ENCODE measurements at regions not wholly inside any gene's neighbourhood (a gene's known extent, or its start where the extent isn't known, plus 50 kb on each side); places are given as distances from the start of the nearest gene placed in this dataset.
"Not testable (repeated sequence)": the region's sequence is repeated elsewhere in the genome, so short reads cannot be mapped to it uniquely, and the experiment has no call there.

GRCh38 chr3:180743813-180744590 lies 64.7 kb upstream of the CCDC39 start:
- DNase-seq (ENCODE audit: low read depth, low spot score), result no peak
- in situ Hi-C loops (cut with HindIII; ENCODE audit: low pct_unique_long_range_greater_than_20kb, low sequenced_read_pairs), result no loop called here

GRCh38 chr3:180747805-180748361 lies 68.6 kb upstream of the CCDC39 start:
- no peak for DNase-seq (ENCODE audit: low read depth, low spot score)
- in situ Hi-C loops (cut with HindIII; ENCODE audit: low pct_unique_long_range_greater_than_20kb, low sequenced_read_pairs), result no loop called here

GRCh38 chr3:180749322-180749721 lies 70.0 kb upstream of the CCDC39 start:
- in situ Hi-C loops (cut with HindIII; ENCODE audit: low pct_unique_long_range_greater_than_20kb, low sequenced_read_pairs), result no loop called here
- DNase-seq (ENCODE audit: low read depth, low spot score), result no peak

GRCh38 chr3:180749796-180750195 lies 70.5 kb upstream of the CCDC39 start:
- no peak for DNase-seq (ENCODE audit: low read depth, low spot score)
- in situ Hi-C loops (cut with HindIII; ENCODE audit: low pct_unique_long_range_greater_than_20kb, low sequenced_read_pairs), result no loop called here

GRCh38 chr3:180755556-180755955 lies 76.3 kb upstream of the CCDC39 start:
- DNase-seq (ENCODE audit: low read depth, low spot score), result no peak
- in situ Hi-C loops (cut with HindIII; ENCODE audit: low pct_unique_long_range_greater_than_20kb, low sequenced_read_pairs), result no loop called here

- DNase-seq (ENCODE audit: low read depth, low spot score), result peak; percentile 48
Measured at GRCh38 chr3:180762866-180763265, 83.6 kb upstream of the CCDC39 start.

GRCh38 chr3:180764481-180764880 lies 85.2 kb upstream of the CCDC39 start:
- in situ Hi-C loops (cut with HindIII; ENCODE audit: low pct_unique_long_range_greater_than_20kb, low sequenced_read_pairs), result no loop called here
- no peak for DNase-seq (ENCODE audit: low read depth, low spot score)

More at GRCh38 chr3:180762866-180763265, 83.6 kb upstream of the CCDC39 start:
- in situ Hi-C loops (cut with HindIII; ENCODE audit: low pct_unique_long_range_greater_than_20kb, low sequenced_read_pairs), result no loop called here

- in situ Hi-C loops (cut with HindIII; ENCODE audit: low pct_unique_long_range_greater_than_20kb, low sequenced_read_pairs), result no loop called here
- DNase-seq (ENCODE audit: low read depth, low spot score), result no peak
Measured at GRCh38 chr3:180770639-180771038, 91.3 kb upstream of the CCDC39 start.

- in situ Hi-C loops (cut with HindIII; ENCODE audit: low pct_unique_long_range_greater_than_20kb, low sequenced_read_pairs), result no loop called here
- DNase-seq (ENCODE audit: low read depth, low spot score), result no peak
Measured at GRCh38 chr3:180776433-180776832, 97.1 kb upstream of the CCDC39 start.

GRCh38 chr3:180782195-180782984 lies 103.1 kb upstream of the CCDC39 start:
- DNase-seq (ENCODE audit: low read depth, low spot score), result no peak
- in situ Hi-C loops (cut with HindIII; ENCODE audit: low pct_unique_long_range_greater_than_20kb, low sequenced_read_pairs), result no loop called here

- in situ Hi-C loops (cut with HindIII; ENCODE audit: low pct_unique_long_range_greater_than_20kb, low sequenced_read_pairs); DNase-seq (ENCODE audit: low read depth, low spot score): not testable (repeated sequence)
Measured at GRCh38 chr3:180786227-180786626, 106.9 kb upstream of the CCDC39 start.

- in situ Hi-C loops (cut with HindIII; ENCODE audit: low pct_unique_long_range_greater_than_20kb, low sequenced_read_pairs), result no loop called here
- no peak for DNase-seq (ENCODE audit: low read depth, low spot score)
Measured at GRCh38 chr3:180789774-180790173, 110.5 kb upstream of the CCDC39 start.

- in situ Hi-C loops (cut with HindIII; ENCODE audit: low pct_unique_long_range_greater_than_20kb, low sequenced_read_pairs), result no loop called here
- no peak for DNase-seq (ENCODE audit: low read depth, low spot score)
Measured at GRCh38 chr3:180798197-180798596, 114.3 kb upstream of the FXR1 start.

GRCh38 chr3:180802837-180803236 lies 109.6 kb upstream of the FXR1 start:
- in situ Hi-C loops (cut with HindIII; ENCODE audit: low pct_unique_long_range_greater_than_20kb, low sequenced_read_pairs), result no loop called here
- DNase-seq (ENCODE audit: low read depth, low spot score), result peak; percentile 62

GRCh38 chr3:180804916-180805315 lies 107.6 kb upstream of the FXR1 start:
- in situ Hi-C loops (cut with HindIII; ENCODE audit: low pct_unique_long_range_greater_than_20kb, low sequenced_read_pairs), result no loop called here

GRCh38 chr3:180808823-180809575 lies 103.5 kb upstream of the FXR1 start:
- in situ Hi-C loops (cut with HindIII; ENCODE audit: low pct_unique_long_range_greater_than_20kb, low sequenced_read_pairs), result no loop called here
- no peak for DNase-seq (ENCODE audit: low read depth, low spot score)

More at GRCh38 chr3:180804916-180805315, 107.6 kb upstream of the FXR1 start:
- DNase-seq (ENCODE audit: low read depth, low spot score), result peak; percentile 68

- DNase-seq (ENCODE audit: low read depth, low spot score), result no peak
- in situ Hi-C loops (cut with HindIII; ENCODE audit: low pct_unique_long_range_greater_than_20kb, low sequenced_read_pairs), result no loop called here
Measured at GRCh38 chr3:180820400-180820799, 92.1 kb upstream of the FXR1 start.

- DNase-seq (ENCODE audit: low read depth, low spot score), result no peak
- in situ Hi-C loops (cut with HindIII; ENCODE audit: low pct_unique_long_range_greater_than_20kb, low sequenced_read_pairs), result no loop called here
Measured at GRCh38 chr3:180825964-180826363, 86.5 kb upstream of the FXR1 start.
